ENCODE measurements at regions not wholly inside any gene's neighbourhood (a gene's known extent, or its start where the extent isn't known, plus 50 kb on each side); places are given as distances from the start of the nearest gene placed in this dataset.

- Mint-ChIP-seq H3K4me3 (ENCODE audit: unreplicated experiment) (no peak overlapping the region), H3K27me3 (ENCODE audit: low read depth) (peaks cover 59% of the 10 kb centered on the region), H3K36me3 (ENCODE audit: low read depth) (no peaks in the 10 kb centered on the region), H3K9me3 (ENCODE audit: low read depth) (peaks cover 3% of the 10 kb centered on the region), H3K27ac (ENCODE audit: unreplicated experiment) (no peak overlapping the region), H3K4me1 (ENCODE audit: low read depth) (no peaks in the 10 kb centered on the region)
- no peak for DNase-seq (ENCODE audit: low spot score)
- no peak for TF ChIP-seq CTCF (IDR thresholded peaks at IDR 0.05)
Measured at GRCh38 chr11:119976805-119977560, 160.9 kb downstream of the TRIM29 start.

GRCh38 chr11:119975561-119976152 lies 162.3 kb downstream of the TRIM29 start:
- H3K27ac Mint-ChIP-seq (ENCODE audit: unreplicated experiment) = no peak overlapping the region
- peaks cover 56% of the 10 kb centered on the region for H3K27me3 Mint-ChIP-seq (ENCODE audit: low read depth)
- H3K4me3 Mint-ChIP-seq (ENCODE audit: unreplicated experiment) = no peak overlapping the region
- DNase-seq (ENCODE audit: low spot score) = no peak
- no peak for TF ChIP-seq CTCF (IDR thresholded peaks at IDR 0.05)
- peaks cover 3% of the 10 kb centered on the region for H3K9me3 Mint-ChIP-seq (ENCODE audit: low read depth)
- no peaks in the 10 kb centered on the region for H3K4me1 Mint-ChIP-seq (ENCODE audit: low read depth)
- no peaks in the 10 kb centered on the region for H3K36me3 Mint-ChIP-seq (ENCODE audit: low read depth)

GRCh38 chr11:119974467-119974866 lies 163.4 kb downstream of the TRIM29 start:
- no peaks in the 10 kb centered on the region for H3K4me1 Mint-ChIP-seq (ENCODE audit: low read depth)
- no peak overlapping the region for H3K4me3 Mint-ChIP-seq (ENCODE audit: unreplicated experiment)
- TF ChIP-seq CTCF (IDR thresholded peaks at IDR 0.05) = no peak
- peaks cover 49% of the 10 kb centered on the region for H3K27me3 Mint-ChIP-seq (ENCODE audit: low read depth)
- no peaks in the 10 kb centered on the region for H3K36me3 Mint-ChIP-seq (ENCODE audit: low read depth)
- H3K27ac Mint-ChIP-seq (ENCODE audit: unreplicated experiment) = no peak overlapping the region
- no peak for DNase-seq (ENCODE audit: low spot score)
- H3K9me3 Mint-ChIP-seq (ENCODE audit: low read depth) = peaks cover 3% of the 10 kb centered on the region

- H3K27me3 Mint-ChIP-seq (ENCODE audit: low read depth) = peaks cover 50% of the 10 kb centered on the region
- TF ChIP-seq CTCF (IDR thresholded peaks at IDR 0.05) = no peak
- H3K4me3 Mint-ChIP-seq (ENCODE audit: unreplicated experiment) = no peak overlapping the region
- H3K36me3 Mint-ChIP-seq (ENCODE audit: low read depth) = no peaks in the 10 kb centered on the region
- DNase-seq (ENCODE audit: low spot score) = no peak
- no peak overlapping the region for H3K27ac Mint-ChIP-seq (ENCODE audit: unreplicated experiment)
- H3K9me3 Mint-ChIP-seq (ENCODE audit: low read depth) = peaks cover 3% of the 10 kb centered on the region
- no peaks in the 10 kb centered on the region for H3K4me1 Mint-ChIP-seq (ENCODE audit: low read depth)
Measured at GRCh38 chr11:119974051-119974450, 163.9 kb downstream of the TRIM29 start.

GRCh38 chr11:119972281-119972680 lies 165.6 kb downstream of the TRIM29 start:
- no peaks in the 10 kb centered on the region for H3K36me3 Mint-ChIP-seq (ENCODE audit: low read depth)
- H3K27me3 Mint-ChIP-seq (ENCODE audit: low read depth) = peaks cover 49% of the 10 kb centered on the region

More at GRCh38 chr11:119972281-119972680, 165.6 kb downstream of the TRIM29 start:
- Mint-ChIP-seq H3K4me3 (ENCODE audit: unreplicated experiment) (no peak overlapping the region), H3K9me3 (ENCODE audit: low read depth) (peaks cover 3% of the 10 kb centered on the region), H3K27ac (ENCODE audit: unreplicated experiment) (no peak overlapping the region), H3K4me1 (ENCODE audit: low read depth) (no peaks in the 10 kb centered on the region)
- no peak for TF ChIP-seq CTCF (IDR thresholded peaks at IDR 0.05)
- DNase-seq (ENCODE audit: low spot score) = no peak

Measured in chondrocyte (in vitro differentiated cells).